ENCODE measurements at regions not wholly inside any gene's neighbourhood (a gene's known extent, or its start where the extent isn't known, plus 50 kb on each side); places are given as distances from the start of the nearest gene placed in this dataset.
"Not testable (repeated sequence)": the region's sequence is repeated elsewhere in the genome, so short reads cannot be mapped to it uniquely, and the experiment has no call there.

DNA sequence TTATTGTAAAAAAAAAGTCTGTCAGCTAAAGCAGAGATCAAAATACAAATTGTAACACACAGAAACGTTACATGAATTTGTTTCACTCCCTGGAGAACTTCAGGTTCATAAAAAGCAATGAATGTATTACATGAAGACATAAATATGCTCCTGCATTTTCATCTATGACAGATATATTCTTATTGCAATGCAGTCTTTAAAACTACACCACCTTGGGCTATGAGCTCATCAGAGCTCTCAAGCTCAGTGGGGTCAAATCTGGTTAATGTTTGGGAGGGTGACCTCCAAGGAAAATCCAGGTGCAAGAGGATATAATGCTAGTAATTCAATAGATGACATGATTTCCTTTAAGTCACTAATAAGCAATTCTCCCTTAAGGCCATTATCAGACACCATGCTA, 606.8 kb downstream of the EPHA3 start:
- Histone ChIP-seq H3K9me3 (peaks cover 0 to 22% (median 0%) of the 10 kb centered on the region in 12 donors), H3K36me3 (no peaks in the 10 kb centered on the region), H3K4me3 (no peak overlapping the region), H3K4me1 (no peaks in the 10 kb centered on the region), H3K27ac (no peak overlapping the region), H3K27me3 (no peaks in the 10 kb centered on the region)
- WGBS, 4 donors = 27 to 45% (median 37%) methylated on average over 1 of the region's 1 CpG
- DNase-seq = no peak
- intact Hi-C loops (cut with DNase I) = no loop called here
- no peak for ATAC-seq
- no peak for TF ChIP-seq POLR2A (IDR thresholded peaks at IDR 0.05)
- TF ChIP-seq, protein P1, sequence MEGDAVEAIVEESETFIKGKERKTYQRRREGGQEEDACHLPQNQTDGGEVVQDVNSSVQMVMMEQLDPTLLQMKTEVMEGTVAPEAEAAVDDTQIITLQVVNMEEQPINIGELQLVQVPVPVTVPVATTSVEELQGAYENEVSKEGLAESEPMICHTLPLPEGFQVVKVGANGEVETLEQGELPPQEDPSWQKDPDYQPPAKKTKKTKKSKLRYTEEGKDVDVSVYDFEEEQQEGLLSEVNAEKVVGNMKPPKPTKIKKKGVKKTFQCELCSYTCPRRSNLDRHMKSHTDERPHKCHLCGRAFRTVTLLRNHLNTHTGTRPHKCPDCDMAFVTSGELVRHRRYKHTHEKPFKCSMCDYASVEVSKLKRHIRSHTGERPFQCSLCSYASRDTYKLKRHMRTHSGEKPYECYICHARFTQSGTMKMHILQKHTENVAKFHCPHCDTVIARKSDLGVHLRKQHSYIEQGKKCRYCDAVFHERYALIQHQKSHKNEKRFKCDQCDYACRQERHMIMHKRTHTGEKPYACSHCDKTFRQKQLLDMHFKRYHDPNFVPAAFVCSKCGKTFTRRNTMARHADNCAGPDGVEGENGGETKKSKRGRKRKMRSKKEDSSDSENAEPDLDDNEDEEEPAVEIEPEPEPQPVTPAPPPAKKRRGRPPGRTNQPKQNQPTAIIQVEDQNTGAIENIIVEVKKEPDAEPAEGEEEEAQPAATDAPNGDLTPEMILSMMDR (IDR thresholded peaks at IDR 0.05) = no peak

DNA sequence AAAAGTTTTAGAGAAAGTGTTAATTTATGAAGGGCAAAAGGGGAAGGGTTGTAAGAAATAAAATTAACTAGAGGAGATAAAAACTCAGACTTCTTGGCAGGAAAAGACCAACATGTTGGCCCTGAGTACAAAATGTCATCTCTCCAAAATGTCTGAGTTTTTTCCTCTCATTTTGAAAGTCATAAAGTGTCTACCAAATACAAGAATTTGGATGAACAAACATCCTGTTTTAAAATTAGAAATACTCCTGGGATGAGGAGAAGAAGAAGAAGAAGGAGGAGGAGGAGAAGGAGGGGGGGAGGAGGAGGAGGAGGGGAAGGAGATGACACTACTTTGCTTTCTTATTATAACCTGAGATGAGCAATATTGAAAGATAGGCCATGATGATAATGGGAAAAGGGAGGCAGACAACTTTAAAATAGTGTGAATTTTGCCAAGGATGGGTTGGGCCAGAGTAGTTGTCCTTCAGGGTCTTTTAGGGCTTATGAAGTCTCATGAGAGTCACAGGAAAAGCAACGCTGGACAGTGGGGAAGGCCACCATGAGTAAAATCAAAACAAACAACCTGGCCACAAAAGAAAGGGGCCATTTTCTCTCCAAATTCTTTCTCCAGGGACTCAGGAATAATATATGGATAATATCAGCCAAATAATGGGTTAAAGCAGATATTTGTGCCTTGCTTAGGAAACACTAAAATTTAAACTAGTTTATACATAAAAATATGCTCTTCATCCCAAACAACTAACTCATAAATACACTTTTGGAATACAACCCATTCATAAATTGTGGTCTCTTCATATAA, 632.9 kb downstream of the EPHA3 start:
- Histone ChIP-seq H3K27ac (peak overlapping the region in 8 of 12 donors; percentile 13 to 75 (median 60)), H3K36me3 (no peaks in the 10 kb centered on the region), H3K27me3 (no peaks in the 10 kb centered on the region), H3K9me3 (peaks cover 0 to 4% (median 0%) of the 10 kb centered on the region in 12 donors), H3K4me3 (no peak overlapping the region), H3K4me1 (peaks cover 0 to 10% (median 0%) of the 10 kb centered on the region in 12 donors)
- intact Hi-C loops (cut with DNase I) = no loop called here
- ATAC-seq = peak in 3 of 4 donors; percentile 66 to 82 (median 69)
- DNase-seq = no peak
- 45 to 61% (median 51%) methylated on average over 1 of the region's 1 CpG for WGBS, 4 donors
- TF ChIP-seq POLR2A (IDR thresholded peaks at IDR 0.05) = no peak
- TF ChIP-seq, protein P1 (IDR thresholded peaks at IDR 0.05) = no peak

DNA sequence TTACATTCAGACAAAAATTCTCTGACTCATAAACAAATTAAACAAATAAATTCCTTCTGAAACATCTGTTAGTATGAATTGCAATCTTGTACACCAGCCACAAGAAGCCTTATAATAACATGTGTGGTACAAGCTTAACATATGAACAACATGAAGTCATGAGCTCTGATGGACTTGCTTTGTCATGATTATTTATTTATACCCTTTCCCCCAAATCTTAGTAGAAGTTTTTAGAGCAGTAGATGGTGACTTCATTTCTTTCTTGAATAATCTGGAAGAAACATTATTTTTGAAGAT, 633.4 kb downstream of the EPHA3 start:
- intact Hi-C loops (cut with DNase I) = no loop called here
- peak overlapping the region in 5 of 12 donors; percentile 13 to 75 (median 60) for H3K27ac ChIP-seq

DNA sequence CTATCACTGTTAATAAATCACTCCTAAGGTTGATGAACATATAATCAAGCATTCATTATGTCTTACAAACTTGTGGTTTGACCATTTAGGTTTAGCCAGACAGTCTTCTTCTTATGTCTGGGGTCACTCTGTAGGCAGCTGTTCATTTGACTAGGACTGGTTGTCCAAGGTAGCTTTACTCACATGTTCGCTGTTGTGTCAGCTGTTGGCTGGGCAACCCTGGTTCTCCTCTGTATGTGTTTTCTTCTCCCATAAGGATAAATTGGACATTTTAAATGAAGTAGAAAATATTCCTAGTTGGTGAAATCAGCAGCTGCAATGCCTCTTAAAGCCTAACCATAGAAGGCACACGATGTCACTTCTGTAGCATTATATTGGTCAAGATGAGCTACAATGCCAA, 635.1 kb downstream of the EPHA3 start:
- DNase-seq (no peak), ATAC-seq (no peak)
- Histone ChIP-seq H3K4me1 (peaks cover 0 to 10% (median 0%) of the 10 kb centered on the region in 12 donors), H3K27ac (no peak overlapping the region), H3K9me3 (peaks cover 0 to 4% (median 0%) of the 10 kb centered on the region in 12 donors), H3K36me3 (no peaks in the 10 kb centered on the region), H3K27me3 (no peaks in the 10 kb centered on the region), H3K4me3 (no peak overlapping the region)
- WGBS, 4 donors = 91 to 96% (median 93%) methylated on average over 2 of the region's 2 CpGs
- TF ChIP-seq, protein P1 (IDR thresholded peaks at IDR 0.05) = no peak
- intact Hi-C loops (cut with DNase I) = no loop called here

More for the DNA sequence above, 633.4 kb downstream of the EPHA3 start:
- Histone ChIP-seq H3K36me3 (no peaks in the 10 kb centered on the region), H3K4me3 (no peak overlapping the region), H3K4me1 (peaks cover 0 to 10% (median 0%) of the 10 kb centered on the region in 12 donors), H3K27me3 (no peaks in the 10 kb centered on the region), H3K9me3 (peaks cover 0 to 4% (median 0%) of the 10 kb centered on the region in 12 donors)
- DNase-seq = no peak
- TF ChIP-seq POLR2A (IDR thresholded peaks at IDR 0.05) = no peak
- TF ChIP-seq, protein P1 (IDR thresholded peaks at IDR 0.05) = no peak
- peak in 1 of 4 donors; percentile 62 for ATAC-seq

DNA sequence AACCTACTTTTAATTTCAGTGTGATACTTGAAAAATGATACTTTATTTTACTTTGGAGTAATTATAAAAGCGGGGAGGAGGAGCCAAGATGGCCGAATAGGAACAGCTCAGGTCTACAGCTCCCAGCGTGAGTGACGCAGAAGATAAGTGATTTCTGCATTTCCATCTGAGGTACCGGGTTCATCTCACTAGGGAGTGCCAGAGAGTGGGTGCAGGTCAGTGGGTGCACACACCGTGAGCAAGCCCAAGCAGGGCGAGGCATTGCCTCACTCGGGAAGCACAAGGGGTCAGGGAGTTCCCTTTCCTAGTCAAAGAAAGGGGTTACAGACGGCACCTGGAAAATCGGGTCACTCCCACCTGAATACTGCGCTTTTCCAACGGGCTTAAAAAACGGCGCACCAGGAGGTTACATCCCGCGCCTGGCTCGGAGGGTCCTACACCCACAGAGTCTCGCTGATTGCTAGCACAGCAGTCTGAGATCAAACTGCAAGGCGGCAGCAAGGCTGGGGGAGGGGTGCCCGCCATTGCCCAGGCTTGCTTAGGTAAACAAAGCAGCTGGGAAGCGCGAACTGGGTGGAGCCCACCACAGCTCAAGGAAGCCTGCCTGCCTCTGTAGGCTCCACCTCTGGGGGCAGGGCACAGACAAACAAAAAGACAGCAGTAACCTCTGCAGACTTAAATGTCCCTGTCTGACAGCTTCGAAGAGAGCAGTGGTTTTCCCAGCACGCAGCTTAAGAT, 640.3 kb downstream of the EPHA3 start:
- H3K27ac ChIP-seq; H3K4me3 ChIP-seq; H3K27me3 ChIP-seq; intact Hi-C loops (cut with DNase I); H3K36me3 ChIP-seq; ATAC-seq; DNase-seq; H3K4me1 ChIP-seq: not testable (repeated sequence)
- peaks cover 0 to 10% (median 0%) of the 10 kb centered on the region in 12 donors for H3K9me3 ChIP-seq
- WGBS, 4 donors = 87 to 92% (median 90%) methylated on average over 16 to 24 of the region's 24 CpGs
